HG03439 (cell line): ENCODE measurements at regions not wholly inside any gene's neighbourhood (a gene's known extent, or its start where the extent isn't known, plus 50 kb on each side); places are given as distances from the start of the nearest gene placed in this dataset.
"Not testable (repeated sequence)": the region's sequence is repeated elsewhere in the genome, so short reads cannot be mapped to it uniquely, and the experiment has no call there.

Experiments used
- ATAC-seq: cut with Tn5 transposase; IDR thresholded peaks from one replicate; pipeline ENCODE4 v1.9.1; 2021; ENCODE audit warnings: mild to moderate bottlenecking, moderate library complexity; ENCODE audit not compliant: unreplicated experiment

GRCh38 chr12:65673732-65674131, 150.6 kb upstream of the HMGA2 start:
- ATAC-seq = no peak

GRCh38 chr12:65675141-65675621, 149.1 kb upstream of the HMGA2 start:
- ATAC-seq = no peak

- not testable (repeated sequence) for ATAC-seq
Measured at GRCh38 chr12:65678172-65678571, 146.1 kb upstream of the HMGA2 start.

GRCh38 chr12:65681226-65681625, 143.1 kb upstream of the HMGA2 start:
- ATAC-seq = no peak

- ATAC-seq = no peak
Measured at GRCh38 chr12:65682112-65682511, 142.2 kb upstream of the HMGA2 start.

- no peak for ATAC-seq
Measured at GRCh38 chr12:65684906-65685305, 139.4 kb upstream of the HMGA2 start.

GRCh38 chr12:65685514-65685913, 138.8 kb upstream of the HMGA2 start:
- ATAC-seq = no peak

GRCh38 chr12:65689508-65689907, 134.8 kb upstream of the HMGA2 start:
- no peak for ATAC-seq

GRCh38 chr12:65690477-65690876, 133.8 kb upstream of the HMGA2 start:
- ATAC-seq = no peak

- ATAC-seq = no peak
Measured at GRCh38 chr12:65694130-65694529, 130.2 kb upstream of the HMGA2 start.

GRCh38 chr12:65695113-65695865, 129.0 kb upstream of the HMGA2 start:
- no peak for ATAC-seq

GRCh38 chr12:65696227-65696626, 128.1 kb upstream of the HMGA2 start:
- ATAC-seq = no peak

- ATAC-seq = no peak
Measured at GRCh38 chr12:65699251-65699650, 125.0 kb upstream of the HMGA2 start.

- no peak for ATAC-seq
Measured at GRCh38 chr12:65703176-65703575, 121.1 kb upstream of the HMGA2 start.

GRCh38 chr12:65705380-65705876, 118.9 kb upstream of the HMGA2 start:
- no peak for ATAC-seq

- no peak for ATAC-seq
Measured at GRCh38 chr12:65707051-65707450, 117.2 kb upstream of the HMGA2 start.

- no peak for ATAC-seq
Measured at GRCh38 chr12:65712260-65713004, 111.9 kb upstream of the HMGA2 start.

GRCh38 chr12:65715961-65716360, 108.3 kb upstream of the HMGA2 start:
- no peak for ATAC-seq

GRCh38 chr12:65720136-65721130, 103.8 kb upstream of the HMGA2 start:
- ATAC-seq = no peak

GRCh38 chr12:65721541-65722190, 102.6 kb upstream of the HMGA2 start:
- ATAC-seq = no peak
